HG03571 (cell line): ENCODE measurements at regions not wholly inside any gene's neighbourhood (a gene's known extent, or its start where the extent isn't known, plus 50 kb on each side); places are given as distances from the start of the nearest gene placed in this dataset.
"Not testable (repeated sequence)": the region's sequence is repeated elsewhere in the genome, so short reads cannot be mapped to it uniquely, and the experiment has no call there.

Source experiments
- ATAC-seq: cut with Tn5 transposase; IDR thresholded peaks from one replicate; pipeline ENCODE4 v1.9.1; 2021; ENCODE audit not compliant: unreplicated experiment

DNA sequence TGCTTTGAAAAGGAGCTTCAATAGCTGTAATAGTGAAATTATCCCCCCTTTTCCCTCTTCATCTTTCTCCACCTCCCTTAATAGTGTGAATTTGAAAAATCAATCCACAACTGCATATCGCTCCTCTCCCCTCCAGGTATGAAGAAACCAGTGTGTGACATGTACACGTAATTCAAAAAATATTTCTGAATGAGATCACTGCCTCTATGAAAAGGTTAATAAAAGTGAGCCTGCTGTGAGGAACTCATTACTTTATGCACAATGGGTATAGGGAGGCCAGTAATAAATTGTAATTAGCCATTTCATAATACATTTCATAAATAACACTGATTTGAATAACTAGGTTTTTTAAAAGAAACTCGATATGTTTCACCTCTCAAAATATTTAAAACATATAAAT, 209.0 kb upstream of the KYNU start:
- ATAC-seq, result no peak

DNA sequence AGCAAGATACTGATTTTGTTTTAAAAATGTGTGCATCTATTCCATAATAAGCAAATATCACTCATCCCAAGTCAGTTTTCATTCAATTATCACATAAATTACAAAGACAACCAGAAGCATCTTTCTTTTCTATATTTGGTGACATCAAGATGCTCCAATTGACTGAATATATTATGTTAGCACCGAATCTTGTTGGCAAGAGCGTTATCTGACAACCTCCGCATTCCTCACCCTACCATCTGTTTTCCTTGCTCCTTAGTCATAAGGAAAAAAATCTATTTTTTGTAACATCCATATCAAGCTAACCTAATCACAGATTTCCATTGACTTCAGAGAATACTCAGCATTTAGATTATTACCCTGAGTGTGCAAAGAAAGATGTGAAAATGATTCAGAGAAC, 212.2 kb upstream of the KYNU start:
- no peak for ATAC-seq

DNA sequence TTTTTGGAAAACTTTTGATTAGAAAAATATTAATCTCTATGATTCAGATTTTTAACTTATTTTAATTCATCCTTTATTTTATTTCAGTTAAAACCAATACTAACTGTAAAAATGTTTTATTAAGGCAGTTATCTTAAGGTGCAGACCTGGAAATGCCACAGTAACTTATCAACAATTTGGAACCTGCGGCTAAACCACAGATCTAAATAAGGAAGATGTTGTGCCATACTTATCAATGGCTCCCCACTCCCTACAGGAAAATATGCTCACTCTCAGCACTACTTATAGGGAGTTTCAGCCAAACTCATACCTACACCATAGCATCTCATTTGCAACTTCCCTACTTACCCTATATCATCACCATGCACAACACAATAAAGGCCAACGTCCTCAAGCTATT, 226.9 kb upstream of the KYNU start:
- ATAC-seq, result no peak

DNA sequence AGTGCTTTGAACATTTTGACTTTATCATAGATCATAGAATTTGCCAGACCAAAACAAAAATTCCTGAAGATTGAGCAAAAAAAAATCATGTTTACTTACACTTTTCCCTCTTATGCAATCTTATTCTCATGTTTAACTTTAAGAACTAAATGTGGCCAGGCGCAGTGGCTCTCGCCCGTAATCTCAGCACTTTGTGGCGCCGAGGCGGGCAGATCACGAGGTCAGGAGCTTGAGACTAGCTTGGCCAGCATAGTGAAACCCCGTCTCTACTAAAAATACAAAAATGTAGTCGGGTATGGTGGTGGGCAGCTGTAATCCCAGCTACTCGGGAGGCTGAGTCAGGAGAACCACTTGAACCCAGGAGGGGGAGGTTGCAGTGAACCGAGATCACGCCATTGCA, 227.9 kb upstream of the KYNU start:
- no peak for ATAC-seq

DNA sequence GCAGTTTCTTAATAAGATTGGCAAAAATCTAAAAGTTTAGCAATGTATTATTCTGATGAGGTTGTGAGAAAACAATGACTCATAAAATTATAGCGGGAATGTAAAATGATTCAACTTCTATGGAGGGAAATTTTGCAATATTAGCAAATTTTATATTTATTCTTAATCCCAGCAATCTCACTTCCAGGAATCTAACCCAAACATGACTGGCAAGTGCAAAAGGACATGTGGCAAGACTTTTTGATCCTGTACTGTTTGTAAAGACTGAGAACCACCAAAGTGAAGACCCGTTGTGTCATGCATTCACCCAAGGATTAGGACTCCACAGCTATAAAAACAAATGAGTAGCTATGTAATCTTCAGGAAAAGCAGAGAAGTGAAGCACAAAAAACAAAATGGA, 234.8 kb upstream of the KYNU start:
- ATAC-seq, result no peak

DNA sequence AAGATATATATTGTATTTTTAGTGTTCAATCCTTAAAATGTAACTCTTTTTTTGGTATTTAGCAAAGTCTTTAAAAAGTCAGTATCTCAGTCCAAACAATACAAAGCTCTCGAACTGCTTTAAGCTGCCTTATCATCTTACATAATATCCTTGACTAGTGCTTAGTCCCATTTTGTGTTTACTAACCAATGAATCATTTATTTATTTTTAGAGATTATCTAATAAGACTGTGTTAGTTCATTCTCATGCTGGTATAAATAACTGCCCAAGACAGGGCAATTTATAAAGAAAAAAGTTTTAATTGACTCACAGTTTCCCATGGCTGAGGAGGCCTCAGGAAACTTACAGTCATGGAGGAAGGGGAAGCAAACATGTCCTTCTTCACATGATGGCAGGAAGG, 248.3 kb upstream of the KYNU start:
- no peak for ATAC-seq

DNA sequence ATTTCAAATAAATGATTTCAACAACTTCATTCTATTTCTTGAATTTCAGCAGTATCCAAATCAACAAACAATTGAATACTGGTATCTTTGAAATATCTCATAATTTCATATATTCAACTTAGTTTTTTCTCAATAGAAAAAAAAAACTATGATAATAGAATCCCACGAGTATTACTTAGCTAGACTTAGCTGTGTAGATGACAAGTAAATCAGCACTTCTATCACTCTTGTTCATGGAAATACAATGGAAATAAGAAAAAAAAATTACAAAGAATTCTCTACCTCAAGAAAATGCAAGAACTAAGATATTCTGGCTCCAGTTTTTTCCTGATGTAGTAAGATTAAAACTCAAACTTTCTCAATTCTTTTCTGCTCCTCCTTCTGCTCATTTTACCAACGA, 256.2 kb upstream of the KYNU start:
- ATAC-seq, result no peak

DNA sequence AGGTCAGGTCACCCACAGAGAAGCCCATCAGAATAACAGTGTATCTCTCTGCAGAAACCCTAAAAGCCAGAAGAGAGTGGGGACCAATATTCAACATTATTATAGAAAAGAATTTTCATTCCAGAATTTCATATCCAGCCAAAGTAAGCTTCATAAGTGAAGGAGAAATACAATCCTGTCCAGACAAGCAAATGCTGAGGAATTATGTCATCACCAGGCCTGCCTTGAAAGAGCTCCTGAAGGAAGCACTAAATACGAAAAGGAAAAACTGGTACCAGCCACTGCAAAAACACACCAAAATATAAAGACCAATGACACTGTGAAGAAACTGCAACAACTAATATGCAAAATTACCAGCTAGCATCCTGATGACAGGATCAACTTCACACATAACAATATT, 260.0 kb upstream of the KYNU start:
- no peak for ATAC-seq

DNA sequence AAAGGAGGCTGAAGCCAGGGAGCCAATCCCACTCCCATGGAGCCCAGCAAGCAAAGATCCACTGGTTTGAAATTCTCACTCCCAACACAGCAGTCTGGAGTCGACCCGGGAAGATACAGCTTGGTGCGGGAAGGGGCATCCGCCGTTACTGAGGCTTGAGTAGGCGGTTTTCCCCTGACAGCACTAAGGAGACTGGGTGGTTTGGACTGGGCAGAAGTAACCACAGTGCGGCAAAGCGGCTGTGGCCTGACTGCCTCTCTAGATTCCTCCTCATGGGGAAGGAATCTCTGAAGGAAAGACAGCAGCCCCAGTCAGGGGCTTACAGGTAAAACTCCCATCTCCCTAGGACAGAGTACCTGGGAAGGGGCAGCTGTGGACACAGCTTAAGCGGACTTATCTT, 261.6 kb upstream of the KYNU start:
- ATAC-seq, result no peak

DNA sequence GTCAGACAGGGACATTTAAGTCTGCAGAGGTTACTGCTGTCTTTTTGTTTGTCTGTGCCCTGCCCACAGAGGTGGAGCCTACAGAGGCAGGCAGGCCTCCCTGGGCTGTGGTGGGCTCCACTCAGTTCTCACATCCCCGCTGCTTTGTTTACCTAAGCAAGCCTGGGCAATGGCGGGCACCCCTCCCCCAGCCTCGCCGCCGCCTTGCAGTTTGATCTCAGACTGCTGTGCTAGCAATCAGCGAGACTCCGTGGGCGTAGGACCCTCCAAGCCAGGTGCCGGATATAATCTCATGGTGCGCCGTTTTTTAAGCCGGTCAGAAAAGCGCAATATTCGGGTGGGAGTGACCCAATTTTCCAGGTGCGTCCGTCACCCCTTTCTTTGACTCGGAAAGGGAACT, 264.3 kb upstream of the KYNU start:
- not testable (repeated sequence) for ATAC-seq

DNA sequence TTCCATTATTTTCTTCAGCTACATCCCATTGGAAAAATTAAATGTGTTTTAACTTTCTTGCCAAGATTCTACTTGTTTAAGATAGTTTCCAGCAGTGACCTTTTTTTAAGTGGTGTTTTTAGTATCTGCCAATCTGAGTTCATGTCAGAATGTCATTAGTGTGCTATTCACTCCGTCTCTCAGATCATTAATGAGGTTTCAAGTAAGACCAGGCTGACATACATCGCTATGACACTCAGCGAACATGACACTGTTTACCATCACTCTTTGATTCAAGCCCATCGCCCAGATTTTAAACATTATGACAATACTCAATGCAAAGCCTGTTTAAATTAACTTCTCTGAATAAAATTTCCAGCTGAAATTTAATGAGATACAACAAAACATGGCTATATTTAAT, 272.0 kb upstream of the KYNU start:
- no peak for ATAC-seq

DNA sequence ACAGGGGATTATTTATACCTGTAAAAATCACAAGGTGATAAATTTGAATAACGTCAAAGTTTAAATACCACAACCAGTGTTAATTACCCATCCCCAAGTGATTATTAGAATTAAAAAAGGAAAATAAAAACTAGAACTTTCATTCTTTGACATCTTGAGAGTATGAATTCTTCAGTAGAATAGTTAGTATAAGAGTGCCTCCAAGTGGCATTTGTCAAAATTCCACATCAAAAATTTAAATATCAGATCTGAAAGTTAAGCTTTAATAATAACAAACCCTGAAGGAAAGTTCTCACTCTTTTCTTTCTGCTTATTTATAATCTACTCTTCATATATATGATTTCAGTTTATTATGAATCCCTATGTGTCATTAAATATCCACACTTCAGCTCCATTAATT, 273.7 kb upstream of the KYNU start:
- ATAC-seq, result no peak

DNA sequence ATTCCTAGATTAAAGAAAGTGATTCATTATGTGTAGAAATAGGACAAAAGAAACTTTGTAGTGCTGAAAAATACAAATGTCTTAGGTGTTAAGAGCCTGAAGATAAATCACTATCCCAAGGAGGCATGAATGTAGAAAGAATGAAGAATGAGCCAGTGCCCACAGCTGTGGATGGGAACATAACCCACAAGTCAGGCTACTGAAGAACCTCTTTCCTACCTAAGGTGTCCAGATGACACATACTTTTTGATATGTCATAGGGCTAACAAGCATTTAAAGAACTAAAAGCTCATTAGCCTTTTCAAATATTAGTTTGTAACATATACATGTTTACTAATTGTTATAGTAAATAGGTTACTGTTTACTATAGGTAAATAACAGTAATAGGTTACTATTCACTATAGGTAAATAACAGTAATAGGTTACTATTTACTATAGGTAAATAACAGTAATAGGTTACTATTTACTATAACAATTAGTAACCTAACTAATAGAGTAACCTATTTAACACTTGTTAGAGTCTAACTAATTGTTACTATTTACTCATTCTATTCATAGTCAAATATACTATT, 275.0 kb upstream of the KYNU start:
- ATAC-seq, result no peak

DNA sequence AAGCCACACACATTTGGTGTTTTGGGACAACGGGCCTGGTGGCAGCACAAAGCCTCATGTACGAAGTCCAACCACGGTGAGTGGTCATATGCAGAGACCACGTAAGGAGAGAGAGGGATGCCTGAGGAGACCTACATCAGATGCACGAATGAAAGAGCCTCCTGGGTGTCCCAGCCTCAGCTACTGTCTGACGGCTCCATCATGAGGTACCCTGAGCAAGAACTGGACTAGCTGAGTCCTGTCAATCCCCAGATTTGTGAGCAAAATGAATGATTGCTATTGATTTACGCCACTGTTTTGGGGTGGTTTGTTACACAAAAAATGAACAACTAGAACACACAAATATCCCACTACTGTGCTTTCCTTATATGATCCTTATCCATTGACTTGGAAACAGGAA, 275.7 kb upstream of the KYNU start:
- no peak for ATAC-seq

DNA sequence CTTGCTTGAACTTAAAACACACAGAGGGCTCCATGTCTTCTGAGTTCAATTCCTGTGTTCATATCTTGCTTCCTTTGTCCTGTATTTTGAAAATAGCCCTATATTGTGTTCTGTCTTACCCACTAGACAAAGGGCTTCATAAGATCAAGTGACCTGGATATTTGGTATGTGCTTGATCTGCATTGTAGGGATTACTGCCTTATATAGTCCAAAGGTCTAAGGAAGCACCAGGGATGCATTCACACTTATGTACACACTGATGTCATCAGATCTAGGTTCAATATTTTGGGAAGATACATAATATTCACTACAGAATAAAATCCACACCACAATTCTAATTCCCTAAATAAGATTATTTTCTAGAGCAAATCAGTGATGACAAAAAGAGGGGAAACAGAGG, 278.0 kb upstream of the KYNU start:
- ATAC-seq, result no peak

DNA sequence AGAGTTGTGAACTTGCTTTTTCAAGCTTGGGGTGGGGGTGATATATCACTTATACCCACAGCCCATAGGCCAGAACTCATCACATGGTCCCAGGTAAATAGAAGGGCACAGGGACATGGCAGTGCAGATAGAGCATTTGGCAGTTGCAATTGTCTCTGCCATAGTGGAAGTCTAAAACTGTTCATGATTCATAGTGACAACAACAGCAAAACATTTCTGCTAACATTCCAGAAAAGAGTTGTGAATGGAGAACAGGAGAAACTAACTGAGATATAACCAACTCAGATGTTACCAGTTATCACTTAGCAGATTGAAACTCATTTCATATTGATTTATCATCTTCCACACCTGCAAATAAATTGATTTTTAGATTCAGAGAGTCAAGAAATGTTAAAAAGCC, 278.6 kb upstream of the KYNU start:
- ATAC-seq, result no peak

DNA sequence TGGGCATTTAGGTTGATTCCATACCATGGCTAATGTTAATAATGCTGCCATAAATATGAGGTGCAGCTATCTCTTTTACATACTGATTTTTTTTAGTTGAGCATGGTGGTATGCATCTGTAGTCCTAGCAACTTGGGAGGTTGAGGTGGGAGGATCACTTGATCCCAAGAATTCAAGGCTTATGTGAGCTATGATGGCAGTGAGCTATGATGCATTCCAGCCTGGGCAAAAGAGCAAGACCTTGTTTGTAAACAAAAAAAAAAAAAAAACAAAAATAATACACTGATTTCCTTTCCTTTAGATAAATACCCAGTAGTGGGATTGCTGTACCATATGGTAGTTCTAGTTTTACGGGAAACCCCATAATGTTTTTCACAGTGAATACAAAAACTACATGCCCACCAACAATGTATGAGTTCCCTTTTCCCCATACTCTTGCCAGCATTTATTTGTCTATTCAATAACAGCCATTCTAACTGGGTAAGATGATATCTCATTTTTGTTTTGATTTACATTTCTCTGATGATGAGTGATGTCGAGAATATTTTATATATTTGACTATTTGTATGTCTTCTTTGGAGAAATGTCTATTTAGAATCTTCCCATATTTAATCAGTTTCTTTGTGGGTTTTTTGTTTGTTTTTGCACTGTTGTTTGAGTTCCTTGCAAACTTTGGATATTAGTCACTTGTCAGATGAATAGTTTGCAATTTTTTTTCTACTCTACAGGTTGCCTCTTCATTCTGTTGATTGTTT, 281.0 kb upstream of the KYNU start:
- no peak for ATAC-seq

DNA sequence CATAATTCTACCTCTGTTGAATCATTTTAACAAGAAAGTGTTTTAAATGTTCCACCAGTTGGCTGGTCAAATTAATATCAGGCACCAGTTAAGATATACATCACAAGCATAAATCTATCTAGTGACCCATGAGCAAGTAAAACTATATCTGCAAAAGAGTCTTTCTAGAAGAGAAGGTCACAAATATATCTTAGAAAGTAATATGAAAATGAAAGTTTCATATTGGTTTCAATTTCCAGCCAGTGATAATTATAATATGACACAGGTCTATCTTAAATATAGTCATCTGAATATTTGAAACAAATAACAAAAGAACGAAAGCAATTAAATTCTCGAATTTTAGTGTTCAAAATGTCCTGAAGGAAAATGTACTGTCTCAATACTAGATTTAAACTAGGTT, 282.5 kb upstream of the KYNU start:
- ATAC-seq, result no peak

DNA sequence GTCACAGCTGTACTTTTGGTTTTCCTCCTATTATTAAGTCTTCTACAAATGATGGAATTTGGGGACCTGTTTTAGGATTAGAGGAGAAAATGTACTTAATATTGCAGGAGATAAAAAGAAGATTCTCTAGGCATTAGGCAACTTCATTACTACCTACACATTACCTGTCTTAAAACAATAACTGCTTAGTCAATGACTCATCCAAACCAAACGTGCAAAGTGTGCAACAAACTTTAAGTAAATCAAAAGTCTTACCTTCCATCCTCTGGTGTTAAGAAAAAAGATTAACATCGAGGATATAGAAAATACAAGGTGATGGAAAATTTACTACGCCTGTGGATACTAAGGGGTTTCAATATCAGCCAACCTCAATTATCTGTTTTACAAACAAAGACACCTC, 285.3 kb upstream of the KYNU start:
- ATAC-seq, result no peak

DNA sequence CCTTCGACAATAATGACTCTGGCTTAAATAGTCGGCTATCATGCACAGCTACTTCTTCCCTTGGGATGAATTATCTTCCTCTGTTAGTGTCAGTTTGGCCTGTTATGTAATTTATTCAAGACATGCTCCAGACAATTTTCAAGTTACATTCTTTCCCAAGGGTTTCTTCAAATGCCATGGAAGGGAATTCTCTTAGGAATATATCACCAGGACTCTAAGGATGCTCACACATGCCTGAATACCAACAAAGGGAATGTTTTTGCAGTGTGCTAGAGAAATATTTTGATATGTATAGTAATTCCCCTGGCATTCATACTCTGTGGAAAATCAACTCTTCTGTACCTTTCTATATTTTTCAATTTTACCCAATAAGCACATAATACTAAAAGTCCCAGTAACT, 286.0 kb upstream of the KYNU start:
- no peak for ATAC-seq

DNA sequence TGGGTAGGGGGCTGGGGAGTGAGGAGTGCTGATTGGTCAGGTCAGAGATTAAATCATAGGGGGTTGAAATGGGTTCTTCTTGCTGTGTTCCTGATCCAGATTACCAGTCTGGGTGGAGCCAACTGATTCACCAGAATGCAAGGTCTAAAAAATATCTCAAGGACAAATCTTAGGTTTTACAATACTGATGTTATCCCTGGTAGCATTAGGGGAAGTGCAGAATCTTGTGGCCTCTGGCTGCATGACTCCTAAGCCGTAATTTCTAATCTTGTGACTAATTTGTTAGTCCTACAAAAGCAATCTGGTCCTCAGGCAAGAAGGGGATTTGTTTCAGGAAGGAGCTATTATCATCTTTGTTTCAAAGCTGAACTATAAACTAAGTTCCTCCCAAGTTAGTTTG, 289.2 kb upstream of the KYNU start:
- ATAC-seq, result no peak

DNA sequence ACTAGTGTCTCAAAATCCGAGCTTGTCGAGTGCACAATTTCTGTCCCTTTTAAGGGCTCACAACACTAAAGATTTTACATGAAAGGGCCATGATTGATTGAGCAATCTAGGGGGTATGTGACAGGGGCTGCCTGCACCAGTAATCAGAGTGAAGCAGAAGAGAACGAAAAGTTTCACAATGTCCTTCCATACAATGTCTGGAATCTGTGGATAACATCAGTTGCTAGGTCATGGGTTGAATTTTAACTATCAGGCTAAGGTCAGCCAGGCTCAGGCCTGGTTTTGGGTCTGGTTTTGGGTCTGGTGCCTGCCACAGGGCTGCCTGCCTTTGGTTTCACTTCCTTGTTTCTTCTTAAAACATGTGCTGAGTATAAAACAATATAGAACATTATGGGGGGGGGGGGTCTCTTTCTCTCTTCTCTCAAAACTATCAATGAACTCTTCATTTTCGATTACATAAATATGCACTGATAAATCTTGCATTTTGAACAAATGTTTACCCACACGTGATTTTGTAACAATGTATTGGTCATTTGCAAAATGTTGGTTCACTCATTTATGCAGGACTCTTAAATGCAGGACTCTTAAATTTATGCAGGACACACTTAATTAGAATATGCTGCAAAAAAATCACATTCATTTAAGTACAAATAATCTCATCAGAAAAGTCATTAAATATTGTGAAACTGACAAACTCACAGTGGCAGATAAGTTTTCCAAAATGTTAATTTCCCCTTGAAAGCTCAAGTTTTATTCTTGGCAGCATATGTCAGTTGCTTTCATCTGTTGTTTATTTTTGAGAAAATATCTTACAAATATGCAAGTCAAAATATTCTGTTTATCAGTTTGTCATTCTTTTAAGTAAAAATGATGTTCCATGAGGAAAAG, 290.5 kb upstream of the KYNU start:
- ATAC-seq, result no peak
